ENCODE measurements at regions not wholly inside any gene's neighbourhood (a gene's known extent, or its start where the extent isn't known, plus 50 kb on each side); places are given as distances from the start of the nearest gene placed in this dataset.
"Not testable (repeated sequence)": the region's sequence is repeated elsewhere in the genome, so short reads cannot be mapped to it uniquely, and the experiment has no call there.

DNA sequence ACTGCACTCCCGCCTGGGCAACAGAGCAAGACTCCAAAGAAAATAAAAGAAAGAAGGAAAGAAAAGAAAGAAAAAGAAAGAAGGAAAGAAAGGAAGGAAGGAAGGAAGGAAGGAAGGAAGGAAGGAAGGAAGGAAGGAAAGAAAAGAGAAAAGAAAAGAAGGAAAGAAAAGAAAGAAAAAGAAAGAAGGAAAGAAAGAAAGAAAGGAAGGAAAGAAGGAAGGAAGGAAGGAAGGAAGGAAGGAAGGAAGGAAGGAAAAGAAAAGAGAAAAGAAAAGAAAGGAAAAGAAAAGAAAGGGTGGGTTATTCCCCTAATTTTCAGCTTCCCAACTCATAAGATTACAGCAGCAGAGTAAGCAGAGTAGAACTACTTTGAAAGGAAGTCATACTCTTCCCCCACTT lies 64.4 kb downstream of the TMEM200C start:
- H3K4me1 ChIP-seq (ENCODE audit: control insufficient read depth, insufficient read depth, low read length); POLR2A ChIA-PET; H3K4me3 ChIP-seq (ENCODE audit: low read depth in 2 of 2, low read length in 2 of 2); BruUV-seq (replicated peaks); H3K9me3 ChIP-seq (ENCODE audit: control insufficient read depth, insufficient read depth, low read depth, low read length); H3K27ac ChIP-seq (ENCODE audit: low read length); intact Hi-C loops (cut with micrococcal nuclease; ENCODE audit: unreplicated experiment); ATAC-seq; H3K27me3 ChIP-seq (ENCODE audit: control insufficient read depth, insufficient read depth, low read length); in situ Hi-C loops (cut with HindIII; ENCODE audit: low pct_unique_long_range_greater_than_20kb, low sequenced_read_pairs); H3K36me3 ChIP-seq (ENCODE audit: control insufficient read depth, insufficient read depth, low read length); CTCF ChIA-PET; DNase-seq (ENCODE audit: low read depth, low spot score): not testable (repeated sequence)

DNA sequence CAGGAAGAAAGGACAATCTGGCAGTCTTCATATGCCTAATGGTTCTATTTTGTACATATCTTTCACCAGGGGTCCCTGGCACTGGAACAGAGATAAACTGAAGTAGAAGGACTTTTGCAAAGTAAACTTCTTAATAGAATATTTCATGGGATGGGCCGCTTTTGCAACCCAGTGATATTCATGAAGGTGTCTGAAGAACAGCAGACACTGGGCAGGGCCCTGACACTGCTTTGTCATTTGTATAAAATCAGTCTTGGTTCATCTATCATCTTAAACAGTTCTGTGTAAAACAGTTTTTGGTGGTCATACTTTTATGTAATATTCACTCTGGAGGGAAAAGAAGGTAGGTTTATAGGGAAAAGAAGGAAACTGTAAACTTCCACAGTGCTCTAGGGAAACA lies 66.4 kb downstream of the TMEM200C start:
- TF ChIP-seq TCF7L2 (IDR thresholded peaks at IDR 0.05; ENCODE audit: low read depth, low read length) (no peak), SIN3A (IDR thresholded peaks at IDR 0.05; ENCODE audit: borderline replicate concordance, insufficient read depth, low read depth, low read length) (no peak), POLR2AphosphoS5 (IDR thresholded peaks at IDR 0.05; ENCODE audit: low read depth, low read length) (no peak), CTCF (IDR thresholded peaks at IDR 0.05) (no peak)
- TF ChIP-seq, protein P1, sequence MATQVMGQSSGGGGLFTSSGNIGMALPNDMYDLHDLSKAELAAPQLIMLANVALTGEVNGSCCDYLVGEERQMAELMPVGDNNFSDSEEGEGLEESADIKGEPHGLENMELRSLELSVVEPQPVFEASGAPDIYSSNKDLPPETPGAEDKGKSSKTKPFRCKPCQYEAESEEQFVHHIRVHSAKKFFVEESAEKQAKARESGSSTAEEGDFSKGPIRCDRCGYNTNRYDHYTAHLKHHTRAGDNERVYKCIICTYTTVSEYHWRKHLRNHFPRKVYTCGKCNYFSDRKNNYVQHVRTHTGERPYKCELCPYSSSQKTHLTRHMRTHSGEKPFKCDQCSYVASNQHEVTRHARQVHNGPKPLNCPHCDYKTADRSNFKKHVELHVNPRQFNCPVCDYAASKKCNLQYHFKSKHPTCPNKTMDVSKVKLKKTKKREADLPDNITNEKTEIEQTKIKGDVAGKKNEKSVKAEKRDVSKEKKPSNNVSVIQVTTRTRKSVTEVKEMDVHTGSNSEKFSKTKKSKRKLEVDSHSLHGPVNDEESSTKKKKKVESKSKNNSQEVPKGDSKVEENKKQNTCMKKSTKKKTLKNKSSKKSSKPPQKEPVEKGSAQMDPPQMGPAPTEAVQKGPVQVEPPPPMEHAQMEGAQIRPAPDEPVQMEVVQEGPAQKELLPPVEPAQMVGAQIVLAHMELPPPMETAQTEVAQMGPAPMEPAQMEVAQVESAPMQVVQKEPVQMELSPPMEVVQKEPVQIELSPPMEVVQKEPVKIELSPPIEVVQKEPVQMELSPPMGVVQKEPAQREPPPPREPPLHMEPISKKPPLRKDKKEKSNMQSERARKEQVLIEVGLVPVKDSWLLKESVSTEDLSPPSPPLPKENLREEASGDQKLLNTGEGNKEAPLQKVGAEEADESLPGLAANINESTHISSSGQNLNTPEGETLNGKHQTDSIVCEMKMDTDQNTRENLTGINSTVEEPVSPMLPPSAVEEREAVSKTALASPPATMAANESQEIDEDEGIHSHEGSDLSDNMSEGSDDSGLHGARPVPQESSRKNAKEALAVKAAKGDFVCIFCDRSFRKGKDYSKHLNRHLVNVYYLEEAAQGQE (IDR thresholded peaks at IDR 0.05; ENCODE audit: insufficient read depth in 1 of 2, low read depth in 2 of 2, low read length in 1 of 2): no peak
- Histone ChIP-seq H3K9me3 (ENCODE audit: control insufficient read depth, insufficient read depth, low read depth, low read length) (no peaks in the 10 kb centered on the region), H3K27me3 (ENCODE audit: control insufficient read depth, insufficient read depth, low read length) (no peaks in the 10 kb centered on the region), H3K27ac (ENCODE audit: low read length) (no peak overlapping the region), H3K36me3 (ENCODE audit: control insufficient read depth, insufficient read depth, low read length) (no peaks in the 10 kb centered on the region), H3K4me1 (ENCODE audit: control insufficient read depth, insufficient read depth, low read length) (no peaks in the 10 kb centered on the region), H3K4me3 (ENCODE audit: low read depth in 2 of 2, low read length in 2 of 2) (no peak overlapping the region)
- no TSS peak for BruUV-seq (replicated peaks)
- CTCF ChIA-PET: no interaction called here
- in situ Hi-C loops (cut with HindIII; ENCODE audit: low pct_unique_long_range_greater_than_20kb, low sequenced_read_pairs): no loop called here
- intact Hi-C loops (cut with micrococcal nuclease; ENCODE audit: unreplicated experiment): no loop called here
- ATAC-seq (no peak), DNase-seq (ENCODE audit: low read depth, low spot score) (no peak)
- POLR2A ChIA-PET: no interaction called here

GRCh38 chr18:5825663-5826062 lies 69.7 kb downstream of the TMEM200C start:
- no peak for TF ChIP-seq CTCF (IDR thresholded peaks at IDR 0.05)
- TF ChIP-seq, protein P1 (IDR thresholded peaks at IDR 0.05; ENCODE audit: insufficient read depth in 1 of 2, low read depth in 2 of 2, low read length in 1 of 2): no peak
- TF ChIP-seq SIN3A (IDR thresholded peaks at IDR 0.05; ENCODE audit: borderline replicate concordance, insufficient read depth, low read depth, low read length): no peak
- TF ChIP-seq TCF7L2 (IDR thresholded peaks at IDR 0.05; ENCODE audit: low read depth, low read length): no peak
- no peak for TF ChIP-seq POLR2AphosphoS5 (IDR thresholded peaks at IDR 0.05; ENCODE audit: low read depth, low read length)
- CTCF ChIA-PET: no interaction called here
- no peaks in the 10 kb centered on the region for H3K36me3 ChIP-seq (ENCODE audit: control insufficient read depth, insufficient read depth, low read length)
- no TSS peak for BruUV-seq (replicated peaks)
- DNase-seq (ENCODE audit: low read depth, low spot score) (no peak), ATAC-seq (no peak)
- intact Hi-C loops (cut with micrococcal nuclease; ENCODE audit: unreplicated experiment): no loop called here
- no peaks in the 10 kb centered on the region for H3K9me3 ChIP-seq (ENCODE audit: control insufficient read depth, insufficient read depth, low read depth, low read length)
- H3K4me3 ChIP-seq (ENCODE audit: low read depth in 2 of 2, low read length in 2 of 2): no peak overlapping the region
- H3K4me1 ChIP-seq (ENCODE audit: control insufficient read depth, insufficient read depth, low read length): no peaks in the 10 kb centered on the region
- H3K27me3 ChIP-seq (ENCODE audit: control insufficient read depth, insufficient read depth, low read length): no peaks in the 10 kb centered on the region
- H3K27ac ChIP-seq (ENCODE audit: low read length): no peak overlapping the region
- in situ Hi-C loops (cut with HindIII; ENCODE audit: low pct_unique_long_range_greater_than_20kb, low sequenced_read_pairs): no loop called here
- POLR2A ChIA-PET: no interaction called here

Data from Panc1 (cell line).